ENCODE measurements at regions not wholly inside any gene's neighbourhood (a gene's known extent, or its start where the extent isn't known, plus 50 kb on each side); places are given as distances from the start of the nearest gene placed in this dataset.

DNA sequence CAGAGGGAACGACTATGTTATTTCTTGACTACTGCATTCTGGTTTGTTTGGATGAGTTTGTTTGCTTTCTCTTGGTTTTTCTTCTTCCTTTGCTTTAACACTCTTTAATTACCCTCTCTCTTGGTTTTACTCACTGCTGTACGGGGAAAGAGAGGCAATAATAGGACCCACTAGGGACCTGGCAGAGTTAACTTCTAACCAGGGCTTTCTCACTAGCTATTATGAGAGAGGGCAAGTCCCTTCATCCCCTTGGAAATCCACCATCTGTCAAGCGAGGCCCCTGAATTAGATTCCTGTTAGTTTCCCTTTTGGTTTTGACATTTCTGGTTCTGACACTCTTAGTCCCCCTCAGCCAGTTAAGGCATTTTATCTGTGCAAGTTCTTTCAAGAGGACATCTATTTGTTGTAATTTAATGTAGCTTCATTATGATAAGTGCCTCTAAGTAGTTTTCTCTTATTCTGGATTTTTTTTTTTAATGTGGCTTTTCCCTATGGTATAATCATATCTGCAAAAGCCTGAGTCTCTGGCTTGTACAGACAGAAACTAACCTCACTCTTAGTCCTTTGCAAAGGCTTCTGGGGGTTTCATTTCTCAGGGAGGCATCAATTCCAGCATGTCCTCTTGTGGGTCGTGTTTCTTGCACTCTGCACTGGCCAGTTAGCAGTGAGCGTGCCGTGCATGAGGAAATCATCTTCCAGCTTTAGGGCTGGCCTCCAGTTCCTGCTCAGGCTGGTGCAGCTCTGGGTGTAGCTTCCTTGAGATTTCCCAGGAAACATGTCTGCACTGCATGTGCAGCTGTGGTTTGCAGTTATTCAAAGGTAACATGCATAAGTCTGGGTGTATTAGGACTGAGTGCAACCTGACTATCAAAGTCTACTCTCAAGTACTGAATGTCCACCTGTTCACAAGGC is 221.3 kb downstream of the STIM2 start (continued):
- TF ChIP-seq, protein P1, sequence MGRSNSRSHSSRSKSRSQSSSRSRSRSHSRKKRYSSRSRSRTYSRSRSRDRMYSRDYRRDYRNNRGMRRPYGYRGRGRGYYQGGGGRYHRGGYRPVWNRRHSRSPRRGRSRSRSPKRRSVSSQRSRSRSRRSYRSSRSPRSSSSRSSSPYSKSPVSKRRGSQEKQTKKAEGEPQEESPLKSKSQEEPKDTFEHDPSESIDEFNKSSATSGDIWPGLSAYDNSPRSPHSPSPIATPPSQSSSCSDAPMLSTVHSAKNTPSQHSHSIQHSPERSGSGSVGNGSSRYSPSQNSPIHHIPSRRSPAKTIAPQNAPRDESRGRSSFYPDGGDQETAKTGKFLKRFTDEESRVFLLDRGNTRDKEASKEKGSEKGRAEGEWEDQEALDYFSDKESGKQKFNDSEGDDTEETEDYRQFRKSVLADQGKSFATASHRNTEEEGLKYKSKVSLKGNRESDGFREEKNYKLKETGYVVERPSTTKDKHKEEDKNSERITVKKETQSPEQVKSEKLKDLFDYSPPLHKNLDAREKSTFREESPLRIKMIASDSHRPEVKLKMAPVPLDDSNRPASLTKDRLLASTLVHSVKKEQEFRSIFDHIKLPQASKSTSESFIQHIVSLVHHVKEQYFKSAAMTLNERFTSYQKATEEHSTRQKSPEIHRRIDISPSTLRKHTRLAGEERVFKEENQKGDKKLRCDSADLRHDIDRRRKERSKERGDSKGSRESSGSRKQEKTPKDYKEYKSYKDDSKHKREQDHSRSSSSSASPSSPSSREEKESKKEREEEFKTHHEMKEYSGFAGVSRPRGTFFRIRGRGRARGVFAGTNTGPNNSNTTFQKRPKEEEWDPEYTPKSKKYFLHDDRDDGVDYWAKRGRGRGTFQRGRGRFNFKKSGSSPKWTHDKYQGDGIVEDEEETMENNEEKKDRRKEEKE (IDR thresholded peaks at IDR 0.05): no peak
- no peak for TF ChIP-seq TCF3 (IDR thresholded peaks at IDR 0.05; ENCODE audit: borderline replicate concordance, insufficient read depth, low read depth, low read length)
- no peak for TF ChIP-seq NR2C2 (IDR thresholded peaks at IDR 0.05; ENCODE audit: borderline replicate concordance, control insufficient read depth, insufficient read length, low read depth)
- no peak for TF ChIP-seq PML (IDR thresholded peaks at IDR 0.05; ENCODE audit: low read length)
- no peak for TF ChIP-seq PAX5 (IDR thresholded peaks at IDR 0.05; ENCODE audit: borderline replicate concordance, low read depth, low read length)
- no peak for TF ChIP-seq ZNF274 (IDR thresholded peaks at IDR 0.05; ENCODE audit: insufficient read depth, insufficient read length)
- TF ChIP-seq POLR2AphosphoS2 (IDR thresholded peaks at IDR 0.05; ENCODE audit: low read depth, low read length): no peak
- no peak for TF ChIP-seq GABPA (IDR thresholded peaks at IDR 0.05; ENCODE audit: low read depth)
- no peak for TF ChIP-seq YY1 (IDR thresholded peaks at IDR 0.05; ENCODE audit: low read depth, low read length)
- no peak for TF ChIP-seq NFIC (IDR thresholded peaks at IDR 0.05; ENCODE audit: low read depth, low read length)
- TF ChIP-seq BRCA1 (IDR thresholded peaks at IDR 0.05; ENCODE audit: low read depth, low read length): no peak
- TF ChIP-seq MLLT1 (IDR thresholded peaks at IDR 0.05): no peak
- TF ChIP-seq, protein P2, sequence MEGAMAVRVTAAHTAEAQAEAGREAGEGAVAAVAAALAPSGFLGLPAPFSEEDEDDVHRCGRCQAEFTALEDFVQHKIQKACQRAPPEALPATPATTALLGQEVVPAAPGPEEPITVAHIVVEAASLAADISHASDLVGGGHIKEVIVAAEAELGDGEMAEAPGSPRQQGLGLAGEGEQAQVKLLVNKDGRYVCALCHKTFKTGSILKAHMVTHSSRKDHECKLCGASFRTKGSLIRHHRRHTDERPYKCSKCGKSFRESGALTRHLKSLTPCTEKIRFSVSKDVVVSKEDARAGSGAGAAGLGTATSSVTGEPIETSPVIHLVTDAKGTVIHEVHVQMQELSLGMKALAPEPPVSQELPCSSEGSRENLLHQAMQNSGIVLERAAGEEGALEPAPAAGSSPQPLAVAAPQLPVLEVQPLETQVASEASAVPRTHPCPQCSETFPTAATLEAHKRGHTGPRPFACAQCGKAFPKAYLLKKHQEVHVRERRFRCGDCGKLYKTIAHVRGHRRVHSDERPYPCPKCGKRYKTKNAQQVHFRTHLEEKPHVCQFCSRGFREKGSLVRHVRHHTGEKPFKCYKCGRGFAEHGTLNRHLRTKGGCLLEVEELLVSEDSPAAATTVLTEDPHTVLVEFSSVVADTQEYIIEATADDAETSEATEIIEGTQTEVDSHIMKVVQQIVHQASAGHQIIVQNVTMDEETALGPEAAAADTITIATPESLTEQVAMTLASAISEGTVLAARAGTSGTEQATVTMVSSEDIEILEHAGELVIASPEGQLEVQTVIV (IDR thresholded peaks at IDR 0.05; ENCODE audit: borderline replicate concordance, partially characterized antibody): no peak
- TF ChIP-seq EZH2 (IDR thresholded peaks at IDR 0.05; ENCODE audit: borderline replicate concordance, control insufficient read depth, low read depth, low read length): no peak
- TF ChIP-seq SMAD5 (IDR thresholded peaks at IDR 0.05; ENCODE audit: low read depth): no peak
- TF ChIP-seq, protein P3, sequence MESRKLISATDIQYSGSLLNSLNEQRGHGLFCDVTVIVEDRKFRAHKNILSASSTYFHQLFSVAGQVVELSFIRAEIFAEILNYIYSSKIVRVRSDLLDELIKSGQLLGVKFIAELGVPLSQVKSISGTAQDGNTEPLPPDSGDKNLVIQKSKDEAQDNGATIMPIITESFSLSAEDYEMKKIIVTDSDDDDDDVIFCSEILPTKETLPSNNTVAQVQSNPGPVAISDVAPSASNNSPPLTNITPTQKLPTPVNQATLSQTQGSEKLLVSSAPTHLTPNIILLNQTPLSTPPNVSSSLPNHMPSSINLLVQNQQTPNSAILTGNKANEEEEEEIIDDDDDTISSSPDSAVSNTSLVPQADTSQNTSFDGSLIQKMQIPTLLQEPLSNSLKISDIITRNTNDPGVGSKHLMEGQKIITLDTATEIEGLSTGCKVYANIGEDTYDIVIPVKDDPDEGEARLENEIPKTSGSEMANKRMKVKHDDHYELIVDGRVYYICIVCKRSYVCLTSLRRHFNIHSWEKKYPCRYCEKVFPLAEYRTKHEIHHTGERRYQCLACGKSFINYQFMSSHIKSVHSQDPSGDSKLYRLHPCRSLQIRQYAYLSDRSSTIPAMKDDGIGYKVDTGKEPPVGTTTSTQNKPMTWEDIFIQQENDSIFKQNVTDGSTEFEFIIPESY (IDR thresholded peaks at IDR 0.05): no peak
- TF ChIP-seq MTA3 (IDR thresholded peaks at IDR 0.05; ENCODE audit: borderline replicate concordance, low read length): no peak
- TF ChIP-seq HDAC6 (IDR thresholded peaks at IDR 0.05; ENCODE audit: unreplicated experiment): no peak
- no peak for TF ChIP-seq NRF1 (conservative IDR thresholded peaks at IDR 0.05; ENCODE audit: low read depth, low read length)
- TF ChIP-seq SREBF2 (IDR thresholded peaks at IDR 0.05; ENCODE audit: low read length): no peak

Data from GM12878 (cell line).